K562 (cell line): ENCODE measurements at regions not wholly inside any gene's neighbourhood (a gene's known extent, or its start where the extent isn't known, plus 50 kb on each side); places are given as distances from the start of the nearest gene placed in this dataset.

Experiments used
- ARID2 ChIP-seq: fragments of 450-650 bp; IDR thresholded peaks from 2 replicates; pipeline ENCODE4 v1.6.1; 2017; ENCODE audit warnings: antibody characterized with exemption, mild to moderate bottlenecking
- CBFA2T2 ChIP-seq: fragments of 450-650 bp; conservative IDR thresholded peaks from 2 replicates; pipeline ENCODE4 v1.6.1; 2017; ENCODE audit warnings: mild to moderate bottlenecking
- CBX5 ChIP-seq: IDR thresholded peaks from 2 replicates; pipeline ENCODE4 v1.6.1; 2014; ENCODE audit warnings: low read depth, borderline replicate concordance
- CREB1 ChIP-seq, 2 experiments: sonication (generic) in 1 of 2; formaldehyde crosslinking in 1 of 2; IDR thresholded peaks; 2 replicates each; pipeline versions ENCODE4 v1.6.1 to v1.8.0; 2012 to 2022; ENCODE audit warnings: inconsistent platforms in 1 of 2, mild to moderate bottlenecking in 1 of 2, missing genetic modification reagents in 1 of 2, moderate library complexity in 1 of 2
- EP300 ChIP-seq: IDR thresholded peaks from 2 replicates; pipeline ENCODE4 v1.6.1; 2012; ENCODE audit warnings: low read length, improper control_type of control experiment
- FOXJ3 ChIP-seq: sonication (generic); formaldehyde crosslinking; IDR thresholded peaks from 2 replicates; pipeline ENCODE4 v1.4.0; 2020; ENCODE audit warnings: mild to moderate bottlenecking, missing genetic modification reagents
- FOXM1 ChIP-seq, 2 experiments: fragments of 450-650 bp in 1 of 2; sonication (generic) in 1 of 2; formaldehyde crosslinking in 1 of 2; IDR thresholded peaks; 2 replicates each; pipeline versions ENCODE4 v1.6.1 to v1.9.0; 2017 to 2022; ENCODE audit warnings: low read depth in 2 of 2, mild to moderate bottlenecking in 2 of 2, missing genetic modification reagents in 1 of 2, moderate library complexity in 1 of 2
- HMG20A ChIP-seq: fragments of 450-650 bp; formaldehyde crosslinking; conservative IDR thresholded peaks from 2 replicates; pipeline ENCODE4 v1.4.0; 2020; ENCODE audit warnings: mild to moderate bottlenecking, mixed read lengths
- KLF1 ChIP-seq: fragments of 450-650 bp; IDR thresholded peaks from 2 replicates; pipeline ENCODE4 v1.6.1; 2016; ENCODE audit warnings: missing genetic modification characterization, missing compliant biosample characterization
- MEF2D ChIP-seq: conservative IDR thresholded peaks from 2 replicates; pipeline ENCODE4 v1.6.1; 2016; ENCODE audit warnings: low read depth, missing genetic modification characterization, missing compliant biosample characterization
- MLX ChIP-seq, 2 experiments: fragments of 450-650 bp in 1 of 2; sonication (generic) in 1 of 2; formaldehyde crosslinking; conservative IDR thresholded peaks; 2 replicates each; pipeline versions ENCODE4 v1.4.0 to v1.8.1; 2020 to 2022; ENCODE audit warnings: mild to moderate bottlenecking in 1 of 2, missing genetic modification reagents in 1 of 2
- MXD1 ChIP-seq: fragments of 250-450 bp; sonication (Bioruptor Pico); IDR thresholded peaks from 2 replicates; pipeline ENCODE4 v1.8.0; 2021; ENCODE audit warnings: borderline replicate concordance, mild to moderate bottlenecking, moderate library complexity; ENCODE audit not compliant: poor library complexity, severe bottlenecking
- NBN ChIP-seq: fragments of 450-650 bp; IDR thresholded peaks from 2 replicates; pipeline ENCODE4 v1.6.1; 2016; ENCODE audit warnings: low read depth, mild to moderate bottlenecking
- NFRKB ChIP-seq: fragments of 450-650 bp; IDR thresholded peaks from 2 replicates; pipeline ENCODE4 v1.6.1; 2016; ENCODE audit warnings: low read depth
- PHF20 ChIP-seq: fragments of 450-650 bp; IDR thresholded peaks from 2 replicates; pipeline ENCODE4 v1.6.1; 2018; ENCODE audit not compliant: partially characterized antibody
- PHF21A ChIP-seq: fragments of 450-650 bp; IDR thresholded peaks from 2 replicates; pipeline ENCODE4 v1.6.1; 2017; ENCODE audit warnings: low read depth, borderline replicate concordance
- POLR2AphosphoS5 ChIP-seq: IDR thresholded peaks from 2 replicates; pipeline ENCODE4 v1.6.1; 2011; ENCODE audit warnings: mild to moderate bottlenecking, low read depth, low read length, moderate library complexity; ENCODE audit not compliant: control insufficient read depth, insufficient read depth
- RBM39 ChIP-seq: fragments of 200-400 bp; formaldehyde crosslinking; optimal IDR thresholded peaks from 2 replicates; pipeline ENCODE3; 2018; ENCODE audit warnings: low read depth, low read length
- RFX7 ChIP-seq: fragments of 250-450 bp; sonication (Bioruptor Pico); IDR thresholded peaks from 2 replicates; pipeline ENCODE4 v1.5.1; 2021; ENCODE audit warnings: mild to moderate bottlenecking
- RUNX1 ChIP-seq: sonication (generic); IDR thresholded peaks from 2 replicates; pipeline ENCODE4 v1.6.1; 2016; ENCODE audit warnings: antibody characterized with exemption, low read depth
- SMAD4 ChIP-seq: fragments of 250-450 bp; sonication (Bioruptor Pico); conservative IDR thresholded peaks from 2 replicates; pipeline ENCODE4 v1.8.0; 2021; ENCODE audit warnings: inconsistent platforms, mild to moderate bottlenecking, moderate library complexity
- STAT5A ChIP-seq: IDR thresholded peaks from 2 replicates; pipeline ENCODE4 v1.6.1; 2012; ENCODE audit warnings: low read length, inconsistent platforms, borderline replicate concordance
- ZFP91 ChIP-seq: sonication (generic); formaldehyde crosslinking; IDR thresholded peaks from 2 replicates; pipeline ENCODE4 v1.8.0; 2022; ENCODE audit warnings: mild to moderate bottlenecking, missing genetic modification reagents
- ZNF277 ChIP-seq: fragments of 250-450 bp; sonication (Bioruptor Pico); IDR thresholded peaks from 2 replicates; pipeline ENCODE4 v1.8.0; 2022; ENCODE audit warnings: inconsistent platforms, mild to moderate bottlenecking, moderate library complexity, borderline replicate concordance
- ZNF561 ChIP-seq: fragments of 450-650 bp; formaldehyde crosslinking; conservative IDR thresholded peaks from 2 replicates; pipeline ENCODE4 v1.4.0; 2020; ENCODE audit warnings: mild to moderate bottlenecking, moderate library complexity

- TF ChIP-seq ZFP91 (CRISPR knock-in tag) (no peak), PHF20 (no peak), RFX7 (CRISPR knock-in tag) (no peak), RUNX1 (no peak), FOXM1 (IDR thresholded peaks at IDR 0.05; ENCODE audit: low read depth) (peak; percentile 17; the same call in 1 of the 2 replicates), FOXM1 (CRISPR knock-in tag; IDR thresholded peaks at IDR 0.05; ENCODE audit: low read depth) (no peak), HMG20A (CRISPR knock-in tag) (no peak), POLR2AphosphoS5 (peak; percentile 48; the same call in 1 of the 2 replicates), MEF2D (tag) (no peak), KLF1 (tag) (no peak), NBN (no peak), MXD1 (CRISPR knock-in tag) (no peak), NFRKB (no peak), ARID2 (no peak), ZNF277 (CRISPR knock-in tag) (no peak), FOXJ3 (no peak), CBX5 (no peak), STAT5A (peak; percentile 31; the same call in 1 of the 2 replicates), MLX (CRISPR knock-in tag; conservative IDR thresholded peaks at IDR 0.05) (no peak), CREB1 (IDR thresholded peaks at IDR 0.05) (no peak), CREB1 (CRISPR knock-in tag; IDR thresholded peaks at IDR 0.05) (no peak), RBM39 (no peak), PHF21A (no peak), SMAD4 (CRISPR knock-in tag) (0 out of 2 replicates have a peak, but pooled peaks have one; percentile 16), EP300 (peak; percentile 34; the same call in 1 of the 2 replicates), ZNF561 (no peak), CBFA2T2 (peak; percentile 71)
These were observed 122.9 kb upstream of the LYZL2 start (continued) for GRCh38 chr10:30752481-30752881.
